Stomach smooth muscle (tissue), 2 donors: ENCODE measurements at regions not wholly inside any gene's neighbourhood (a gene's known extent, or its start where the extent isn't known, plus 50 kb on each side); places are given as distances from the start of the nearest gene placed in this dataset.

Experiments
- H3K27ac ChIP-seq: one replicate; pipeline ENCODE4 v1.7.0; 2013; ENCODE audit warnings: mild to moderate bottlenecking, low read length, inconsistent platforms
- H3K27me3 ChIP-seq, 2 donors: one replicate each; pipeline ENCODE4 v1.7.0; 2013; ENCODE audit warnings: low read length in 2 of 2; ENCODE audit not compliant: insufficient read depth in 2 of 2, control insufficient read depth in 1 of 2
- H3K36me3 ChIP-seq, 2 donors: one replicate each; pipeline ENCODE4 v1.7.0; 2013; ENCODE audit warnings: low read length in 2 of 2; ENCODE audit not compliant: control insufficient read depth in 2 of 2, insufficient read depth in 2 of 2
- H3K4me1 ChIP-seq: one replicate; pipeline ENCODE4 v1.7.0; 2013; ENCODE audit warnings: low read length; ENCODE audit not compliant: control insufficient read depth, insufficient read depth
- H3K4me3 ChIP-seq, 2 donors: one replicate each; pipeline ENCODE4 v1.7.0; 2013; ENCODE audit warnings: low read length in 2 of 2
- H3K9ac ChIP-seq, 2 donors: one replicate each; pipeline ENCODE4 v1.7.0; 2013; ENCODE audit warnings: low read length in 2 of 2, mild to moderate bottlenecking in 1 of 2
- H3K9me3 ChIP-seq, 2 donors: one replicate each; pipeline ENCODE4 v1.7.0; 2013; ENCODE audit warnings: low read length in 2 of 2; ENCODE audit not compliant: control insufficient read depth in 2 of 2
- donor health status: healthy.
- donor health status: Pancreatic carcinoma.

- Histone ChIP-seq H3K9ac (no peak overlapping the region), H3K36me3 (no peaks in the 10 kb centered on the region), H3K4me3 (no peak overlapping the region), H3K9me3 (no peaks in the 10 kb centered on the region), H3K27me3 (no peaks in the 10 kb centered on the region), H3K27ac (no peak overlapping the region), H3K4me1 (no peaks in the 10 kb centered on the region)
These were observed 390.6 kb upstream of the ANO3 start for GRCh38 chr11:25941353-25941752.

GRCh38 chr11:25943031-25943430 is 388.9 kb upstream of the ANO3 start:
- Histone ChIP-seq H3K4me1 (no peaks in the 10 kb centered on the region), H3K27ac (no peak overlapping the region), H3K27me3 (no peaks in the 10 kb centered on the region), H3K9me3 (no peaks in the 10 kb centered on the region), H3K4me3 (no peak overlapping the region), H3K9ac (no peak overlapping the region), H3K36me3 (no peaks in the 10 kb centered on the region)

GRCh38 chr11:25943777-25944661 is 387.9 kb upstream of the ANO3 start:
- no peaks in the 10 kb centered on the region for H3K4me1 ChIP-seq
- no peak overlapping the region for H3K4me3 ChIP-seq
- H3K9ac ChIP-seq, result no peak overlapping the region
- H3K27me3 ChIP-seq, result no peaks in the 10 kb centered on the region
- H3K36me3 ChIP-seq, result no peaks in the 10 kb centered on the region
- H3K27ac ChIP-seq, result no peak overlapping the region
- H3K9me3 ChIP-seq, result no peaks in the 10 kb centered on the region

DNA sequence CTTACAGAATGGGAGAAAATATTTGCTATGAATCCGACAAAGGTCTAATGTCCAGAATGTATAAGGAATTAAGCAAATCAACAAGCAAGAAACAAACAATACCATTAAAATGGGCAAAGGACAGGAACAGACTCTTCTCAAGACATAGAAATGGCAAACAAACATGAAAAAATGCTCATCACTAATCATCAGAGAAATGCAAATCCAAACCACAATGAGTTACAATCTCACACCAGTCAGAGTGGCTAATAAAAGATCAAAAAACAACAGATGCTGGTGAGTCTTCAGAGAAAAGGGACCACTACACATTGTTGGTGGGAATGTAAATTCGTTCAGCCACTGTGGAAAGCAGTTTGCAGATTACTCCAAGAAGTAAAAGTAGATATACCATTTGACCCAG is 382.0 kb upstream of the ANO3 start:
- no peaks in the 10 kb centered on the region for H3K27me3 ChIP-seq
- no peak overlapping the region for H3K27ac ChIP-seq
- no peaks in the 10 kb centered on the region for H3K36me3 ChIP-seq
- no peak overlapping the region for H3K9ac ChIP-seq
- H3K4me3 ChIP-seq, result no peak overlapping the region
- H3K9me3 ChIP-seq, result no peaks in the 10 kb centered on the region
- H3K4me1 ChIP-seq, result no peaks in the 10 kb centered on the region

- H3K4me3 ChIP-seq, result no peak overlapping the region
- no peaks in the 10 kb centered on the region for H3K36me3 ChIP-seq
- H3K27ac ChIP-seq, result no peak overlapping the region
- H3K9ac ChIP-seq, result no peak overlapping the region
- no peaks in the 10 kb centered on the region for H3K9me3 ChIP-seq
- H3K4me1 ChIP-seq, result no peaks in the 10 kb centered on the region
- H3K27me3 ChIP-seq, result no peaks in the 10 kb centered on the region
These were observed 378.9 kb upstream of the ANO3 start for GRCh38 chr11:25953006-25953405.

- no peak overlapping the region for H3K27ac ChIP-seq
- no peaks in the 10 kb centered on the region for H3K9me3 ChIP-seq
- H3K4me3 ChIP-seq, result no peak overlapping the region
- H3K36me3 ChIP-seq, result no peaks in the 10 kb centered on the region
- H3K4me1 ChIP-seq, result no peaks in the 10 kb centered on the region
- H3K9ac ChIP-seq, result no peak overlapping the region
- no peaks in the 10 kb centered on the region for H3K27me3 ChIP-seq
These were observed 373.9 kb upstream of the ANO3 start for GRCh38 chr11:25958045-25958444.

GRCh38 chr11:25961539-25961938 is 370.4 kb upstream of the ANO3 start:
- no peaks in the 10 kb centered on the region for H3K36me3 ChIP-seq
- H3K27me3 ChIP-seq, result no peaks in the 10 kb centered on the region
- no peak overlapping the region for H3K4me3 ChIP-seq
- no peaks in the 10 kb centered on the region for H3K4me1 ChIP-seq
- H3K27ac ChIP-seq, result no peak overlapping the region
- H3K9ac ChIP-seq, result no peak overlapping the region
- no peaks in the 10 kb centered on the region for H3K9me3 ChIP-seq

- Histone ChIP-seq H3K9me3 (no peaks in the 10 kb centered on the region), H3K4me3 (no peak overlapping the region), H3K27me3 (no peaks in the 10 kb centered on the region), H3K36me3 (no peaks in the 10 kb centered on the region), H3K27ac (no peak overlapping the region), H3K4me1 (no peaks in the 10 kb centered on the region), H3K9ac (no peak overlapping the region)
These were observed 361.0 kb upstream of the ANO3 start for GRCh38 chr11:25970726-25971508.

DNA sequence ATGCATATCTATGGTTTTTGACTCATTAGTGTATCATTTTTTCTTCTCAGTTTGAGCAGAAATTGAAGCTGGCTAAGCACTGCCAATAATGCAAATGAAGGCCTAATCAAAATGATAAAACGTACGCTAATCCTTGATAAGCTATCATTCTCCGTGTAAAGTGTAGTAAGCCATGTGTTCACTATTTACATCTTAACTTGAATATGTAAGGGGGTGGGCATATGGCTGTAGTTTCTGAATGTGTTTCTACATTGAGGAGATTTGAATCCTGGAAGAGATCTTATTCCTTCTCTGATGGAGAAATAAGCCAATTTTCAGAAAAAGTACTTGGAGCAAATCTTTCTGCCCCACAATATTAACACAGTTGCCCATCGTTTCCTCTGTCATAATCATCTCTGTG is 351.8 kb upstream of the ANO3 start:
- Histone ChIP-seq H3K9ac (no peak overlapping the region), H3K4me1 (no peaks in the 10 kb centered on the region), H3K9me3 (no peaks in the 10 kb centered on the region), H3K27ac (no peak overlapping the region), H3K27me3 (no peaks in the 10 kb centered on the region), H3K36me3 (no peaks in the 10 kb centered on the region), H3K4me3 (no peak overlapping the region)

GRCh38 chr11:25981998-25982397 is 349.9 kb upstream of the ANO3 start:
- Histone ChIP-seq H3K27me3 (no peaks in the 10 kb centered on the region), H3K4me1 (no peaks in the 10 kb centered on the region), H3K4me3 (no peak overlapping the region), H3K9me3 (no peaks in the 10 kb centered on the region), H3K36me3 (no peaks in the 10 kb centered on the region), H3K27ac (no peak overlapping the region), H3K9ac (no peak overlapping the region)

DNA sequence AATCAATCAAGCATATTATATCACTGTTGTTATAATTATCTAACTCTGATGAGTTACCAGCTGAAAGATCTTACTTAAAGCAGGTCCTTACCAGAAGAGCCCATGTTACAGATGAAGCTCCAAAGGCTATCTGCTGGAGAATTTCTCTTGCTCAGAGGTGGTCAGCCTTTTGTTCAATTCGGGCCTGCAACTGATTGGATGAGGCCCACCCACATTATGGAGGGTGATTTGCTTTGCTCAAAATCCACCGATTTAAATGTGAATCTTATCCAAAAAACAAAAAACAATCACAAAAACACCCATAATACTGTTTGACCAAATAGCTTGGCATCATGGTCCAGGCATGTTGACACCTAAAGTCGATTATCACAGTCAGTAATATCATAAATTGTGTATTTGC is 348.6 kb upstream of the ANO3 start:
- Histone ChIP-seq H3K4me3 (no peak overlapping the region), H3K27ac (no peak overlapping the region), H3K9me3 (no peaks in the 10 kb centered on the region), H3K27me3 (no peaks in the 10 kb centered on the region), H3K4me1 (no peaks in the 10 kb centered on the region), H3K9ac (no peak overlapping the region), H3K36me3 (no peaks in the 10 kb centered on the region)
